ENCODE measurements at regions not wholly inside any gene's neighbourhood (a gene's known extent, or its start where the extent isn't known, plus 50 kb on each side); places are given as distances from the start of the nearest gene placed in this dataset.

- Histone ChIP-seq H3K27ac (ENCODE audit: low read depth, low read length) (no peak overlapping the region), H3K27me3 (replicated peaks in 1 of 4; ENCODE audit: control insufficient read depth in 3 of 4, extremely low read depth in 1 of 4, insufficient read depth in 3 of 4, low read length in 3 of 4) (no peaks in the 10 kb centered on the region), H3K4ac (replicated peaks; ENCODE audit: insufficient read length, low read depth, low read length) (no peak overlapping the region), H4K5ac (ENCODE audit: insufficient read length, low read depth, low read length) (no peak overlapping the region), H3K14ac (ENCODE audit: insufficient read length) (no peak overlapping the region), H3K36me3 (ENCODE audit: control insufficient read depth in 2 of 4, insufficient read depth in 4 of 4, low read length in 3 of 4) (no peaks in the 10 kb centered on the region), H3K9ac (replicated peaks in 1 of 4; ENCODE audit: extremely low read depth in 1 of 4, low read depth in 3 of 4, low read length in 3 of 4) (no peak overlapping the region), H3K56ac (replicated peaks; ENCODE audit: insufficient read length, low read depth, low read length) (no peak overlapping the region), H3K23ac (ENCODE audit: insufficient read length) (no peak overlapping the region), H3K23me2 (ENCODE audit: low read depth, low read length) (no peaks in the 10 kb centered on the region; the same call in 1 of the 2 replicates), H4K91ac (replicated peaks; ENCODE audit: insufficient read length, low read length) (no peak overlapping the region), H3K18ac (ENCODE audit: extremely low read depth, low read length) (no peak overlapping the region), H3K4me2 (ENCODE audit: insufficient read depth in 1 of 2, low read depth in 2 of 2, low read length in 2 of 2) (no peak overlapping the region), H2BK12ac (ENCODE audit: low read depth, low read length) (no peak overlapping the region), H2AFZ (ENCODE audit: low read length) (no peak overlapping the region), H3K79me2 (ENCODE audit: control insufficient read depth in 1 of 2, insufficient read depth in 2 of 2, low read length in 2 of 2) (no peaks in the 10 kb centered on the region), H4K20me1 (replicated peaks in 1 of 2; ENCODE audit: control insufficient read depth in 1 of 2, insufficient read depth in 2 of 2, low read length in 2 of 2) (no peaks in the 10 kb centered on the region), H3K79me1 (ENCODE audit: low read depth, low read length) (no peaks in the 10 kb centered on the region), H2AK5ac (ENCODE audit: low read depth, low read length) (no peak overlapping the region), H2BK5ac (ENCODE audit: low read depth, low read length) (no peak overlapping the region), H2BK15ac (ENCODE audit: low read length) (no peak overlapping the region), H2BK120ac (replicated peaks; ENCODE audit: low read depth, low read length) (no peak overlapping the region), H3K4me3 (ENCODE audit: extremely low read depth in 1 of 4, insufficient read depth in 2 of 4, low read depth in 3 of 4, low read length in 4 of 4) (no peak overlapping the region), H4K8ac (ENCODE audit: extremely low read depth, insufficient read depth, low read length) (no peak overlapping the region), H2BK20ac (ENCODE audit: low read length) (no peak overlapping the region), H3K9me3 (ENCODE audit: insufficient read depth in 2 of 2, low read depth in 1 of 2, low read length in 1 of 2) (no peaks in the 10 kb centered on the region), H3K4me1 (replicated peaks in 1 of 4; ENCODE audit: control insufficient read depth in 3 of 4, insufficient read depth in 4 of 4, low read length in 3 of 4) (no peaks in the 10 kb centered on the region)
- 82% methylated on average over 2 of the region's 2 CpGs; no CpG with 5 or more reads in 1 of the 2 experiments for WGBS, 2 experiments (ENCODE audit: extremely low coverage in 1 of 2, insufficient coverage in 1 of 2, insufficient read length in 1 of 2, insufficient replicate concordance in 2 of 2, low coverage in 1 of 2, low lambda C conversion rate in 2 of 2, missing lambda C conversion rate in 1 of 2)
- TF ChIP-seq HDAC6 (IDR thresholded peaks at IDR 0.05; ENCODE audit: low read depth, low read length): no peak
- no peak for TF ChIP-seq BACH1 (IDR thresholded peaks at IDR 0.05; ENCODE audit: low read length)
- no peak for TF ChIP-seq EP300 (IDR thresholded peaks at IDR 0.05; ENCODE audit: borderline replicate concordance in 1 of 2, low read depth in 2 of 2, low read length in 2 of 2)
- DNase-seq (ENCODE audit: low read depth in 1 of 2, low spot score in 2 of 2) (no peak), FAIRE-seq (no peak)
- POLR2A ChIA-PET (ENCODE audit: partially characterized antibody): interaction anchor here (0.6 kb wide), 1 partner anchor 392 kb away, joined by 4 read pairs; no protein-coding TSS in a partner anchor
- CTCF ChIA-PET (ENCODE audit: partially characterized antibody): no interaction called here
Observed at GRCh38 chr2:192419786-192420185, 225.1 kb upstream of the TMEFF2 start.
